ENCODE measurements at regions not wholly inside any gene's neighbourhood (a gene's known extent, or its start where the extent isn't known, plus 50 kb on each side); places are given as distances from the start of the nearest gene placed in this dataset.
"Not testable (repeated sequence)": the region's sequence is repeated elsewhere in the genome, so short reads cannot be mapped to it uniquely, and the experiment has no call there.

DNA sequence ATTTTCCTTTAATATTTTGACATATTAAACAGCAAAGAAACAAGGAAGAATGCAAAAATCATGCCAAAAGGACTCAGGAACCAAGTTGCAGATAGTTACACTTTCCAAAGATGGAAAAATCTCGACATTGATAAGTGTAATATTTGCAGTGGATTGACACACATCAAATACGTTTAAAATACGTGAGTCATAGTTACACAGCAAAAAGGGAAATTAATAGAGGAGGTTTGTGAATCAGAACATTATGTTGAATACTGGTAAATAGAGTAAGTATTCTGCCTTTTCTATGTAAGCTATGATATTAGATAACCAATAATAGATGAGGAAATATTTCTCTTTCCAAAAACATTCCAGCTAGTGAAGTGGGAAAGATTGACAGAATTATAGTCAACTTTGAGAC lies 1761.3 kb upstream of the IGFBP7 start:
- Histone ChIP-seq H3K4me1 (no peaks in the 10 kb centered on the region), H3K27ac (no peak overlapping the region), H3K36me3 (no peaks in the 10 kb centered on the region), H3K9me3 (no peaks in the 10 kb centered on the region), H3K27me3 (no peaks in the 10 kb centered on the region), H3K4me3 (no peak overlapping the region)
- in situ Hi-C loops (cut with MboI; ENCODE audit: low pct_ligation_motif_present in 1 of 4, low pct_unique_long_range_greater_than_20kb in 1 of 4, low sequenced_read_pairs in 3 of 4) = no loop called here
- intact Hi-C loops (cut with DNase I; ENCODE audit: low total_unique reads) = no loop called here
- DNase-seq = no peak
- no peak for TF ChIP-seq EP300 (IDR thresholded peaks at IDR 0.05; ENCODE audit: low read depth)
- TF ChIP-seq POLR2AphosphoS5 (IDR thresholded peaks at IDR 0.05) = no peak
- no peak for TF ChIP-seq POLR2A (IDR thresholded peaks at IDR 0.05)
- TF ChIP-seq, protein P1, sequence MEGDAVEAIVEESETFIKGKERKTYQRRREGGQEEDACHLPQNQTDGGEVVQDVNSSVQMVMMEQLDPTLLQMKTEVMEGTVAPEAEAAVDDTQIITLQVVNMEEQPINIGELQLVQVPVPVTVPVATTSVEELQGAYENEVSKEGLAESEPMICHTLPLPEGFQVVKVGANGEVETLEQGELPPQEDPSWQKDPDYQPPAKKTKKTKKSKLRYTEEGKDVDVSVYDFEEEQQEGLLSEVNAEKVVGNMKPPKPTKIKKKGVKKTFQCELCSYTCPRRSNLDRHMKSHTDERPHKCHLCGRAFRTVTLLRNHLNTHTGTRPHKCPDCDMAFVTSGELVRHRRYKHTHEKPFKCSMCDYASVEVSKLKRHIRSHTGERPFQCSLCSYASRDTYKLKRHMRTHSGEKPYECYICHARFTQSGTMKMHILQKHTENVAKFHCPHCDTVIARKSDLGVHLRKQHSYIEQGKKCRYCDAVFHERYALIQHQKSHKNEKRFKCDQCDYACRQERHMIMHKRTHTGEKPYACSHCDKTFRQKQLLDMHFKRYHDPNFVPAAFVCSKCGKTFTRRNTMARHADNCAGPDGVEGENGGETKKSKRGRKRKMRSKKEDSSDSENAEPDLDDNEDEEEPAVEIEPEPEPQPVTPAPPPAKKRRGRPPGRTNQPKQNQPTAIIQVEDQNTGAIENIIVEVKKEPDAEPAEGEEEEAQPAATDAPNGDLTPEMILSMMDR (IDR thresholded peaks at IDR 0.05) = no peak
- WGBS, 2 donors (ENCODE audit: low coverage in 1 of 2) = 75 to 78% methylated on average over 3 of the region's 3 CpGs

DNA sequence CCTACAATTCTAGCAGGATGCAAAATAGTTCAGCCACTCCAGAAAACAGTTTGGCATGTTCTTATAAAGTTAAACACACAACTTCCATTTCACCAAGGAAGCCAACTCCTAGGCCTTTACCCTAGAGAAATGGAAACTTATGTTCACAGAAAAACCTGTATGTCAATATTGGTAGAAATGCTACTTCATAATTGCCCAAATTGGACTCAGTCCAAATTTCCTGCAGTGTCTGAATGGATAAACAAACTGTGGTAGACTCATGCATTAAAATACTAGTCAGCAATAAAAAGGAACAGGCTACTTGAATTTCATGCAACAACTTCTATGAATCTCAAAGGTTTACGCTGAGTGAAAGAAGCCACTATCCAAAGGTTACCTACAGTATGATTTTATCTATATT lies 1738.8 kb upstream of the IGFBP7 start:
- no peak for DNase-seq
- Histone ChIP-seq H3K4me1 (no peaks in the 10 kb centered on the region), H3K36me3 (no peaks in the 10 kb centered on the region), H3K9me3 (no peaks in the 10 kb centered on the region), H3K27me3 (no peaks in the 10 kb centered on the region), H3K27ac (no peak overlapping the region), H3K4me3 (no peak overlapping the region)
- in situ Hi-C loops (cut with MboI; ENCODE audit: low pct_ligation_motif_present in 1 of 4, low pct_unique_long_range_greater_than_20kb in 1 of 4, low sequenced_read_pairs in 3 of 4) = loop anchor here in 3 of 4 donors (25.0 kb wide), 1 partner anchor 88 kb away; no protein-coding TSS in a partner anchor
- TF ChIP-seq, protein P1 (IDR thresholded peaks at IDR 0.05) = no peak
- TF ChIP-seq EP300 (IDR thresholded peaks at IDR 0.05; ENCODE audit: low read depth) (no peak), POLR2A (IDR thresholded peaks at IDR 0.05) (no peak), POLR2AphosphoS5 (IDR thresholded peaks at IDR 0.05) (no peak)
- intact Hi-C loops (cut with DNase I; ENCODE audit: low total_unique reads) = no loop called here
- 78 to 90% methylated on average over 1 of the region's 1 CpG for WGBS, 2 donors (ENCODE audit: low coverage in 1 of 2)

DNA sequence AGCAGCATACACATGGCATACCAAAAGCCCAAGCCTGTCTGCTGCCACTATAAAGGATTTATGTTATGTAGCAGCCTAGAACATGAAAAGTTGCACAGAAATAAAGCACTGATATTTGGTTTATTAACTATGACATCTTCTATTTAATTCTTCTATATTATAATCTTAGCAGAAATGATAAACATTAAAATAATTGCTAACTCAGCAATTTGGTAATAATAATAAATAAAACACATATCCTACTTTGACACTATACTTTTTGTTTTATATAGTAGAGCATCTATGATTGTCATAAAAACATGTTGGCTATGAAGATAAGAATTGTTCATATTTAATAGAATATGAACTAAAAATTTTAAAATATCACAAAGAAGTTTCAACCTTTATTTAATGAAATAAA lies 1733.3 kb upstream of the IGFBP7 start:
- no peak for TF ChIP-seq POLR2AphosphoS5 (IDR thresholded peaks at IDR 0.05)
- TF ChIP-seq, protein P1 (IDR thresholded peaks at IDR 0.05) = no peak
- TF ChIP-seq POLR2A (IDR thresholded peaks at IDR 0.05) = no peak
- TF ChIP-seq EP300 (IDR thresholded peaks at IDR 0.05; ENCODE audit: low read depth) = no peak
- no peaks in the 10 kb centered on the region for H3K27me3 ChIP-seq
- in situ Hi-C loops (cut with MboI; ENCODE audit: low pct_ligation_motif_present in 1 of 4, low pct_unique_long_range_greater_than_20kb in 1 of 4, low sequenced_read_pairs in 3 of 4) = loop anchor here in 3 of 4 donors (25.0 kb wide), 1 partner anchor 94 kb away; no protein-coding TSS in a partner anchor
- H3K9me3 ChIP-seq = no peaks in the 10 kb centered on the region
- intact Hi-C loops (cut with DNase I; ENCODE audit: low total_unique reads) = no loop called here
- no peak for DNase-seq
- no peak overlapping the region for H3K4me3 ChIP-seq
- H3K36me3 ChIP-seq = no peaks in the 10 kb centered on the region
- no peak overlapping the region for H3K27ac ChIP-seq
- no peaks in the 10 kb centered on the region for H3K4me1 ChIP-seq

GRCh38 chr4:58833126-58833525 lies 1722.9 kb upstream of the IGFBP7 start:
- Histone ChIP-seq H3K27me3 (no peaks in the 10 kb centered on the region), H3K4me1 (no peaks in the 10 kb centered on the region), H3K4me3 (no peak overlapping the region), H3K27ac (no peak overlapping the region), H3K36me3 (no peaks in the 10 kb centered on the region), H3K9me3 (no peaks in the 10 kb centered on the region)
- in situ Hi-C loops (cut with MboI; ENCODE audit: low pct_ligation_motif_present in 1 of 4, low pct_unique_long_range_greater_than_20kb in 1 of 4, low sequenced_read_pairs in 3 of 4) = loop anchor here in 3 of 4 donors (25.0 kb wide), 1 partner anchor 104 kb away; no protein-coding TSS in a partner anchor
- intact Hi-C loops (cut with DNase I; ENCODE audit: low total_unique reads) = no loop called here
- 40 to 41% methylated on average over 1 of the region's 1 CpG for WGBS, 2 donors (ENCODE audit: low coverage in 1 of 2)
- no peak for TF ChIP-seq EP300 (IDR thresholded peaks at IDR 0.05; ENCODE audit: low read depth)
- TF ChIP-seq POLR2A (IDR thresholded peaks at IDR 0.05) = no peak
- no peak for DNase-seq

GRCh38 chr4:58825278-58825677 lies 1715.1 kb upstream of the IGFBP7 start:
- H3K9me3 ChIP-seq = no peaks in the 10 kb centered on the region
- no peak overlapping the region for H3K4me3 ChIP-seq
- in situ Hi-C loops (cut with MboI; ENCODE audit: low pct_ligation_motif_present in 1 of 4, low pct_unique_long_range_greater_than_20kb in 1 of 4, low sequenced_read_pairs in 3 of 4) (loop anchor here in 3 of 4 donors (25.0 kb wide), 1 partner anchor 112 kb away; no protein-coding TSS in a partner anchor), intact Hi-C loops (cut with DNase I; ENCODE audit: low total_unique reads) (no loop called here)
- TF ChIP-seq POLR2AphosphoS5 (IDR thresholded peaks at IDR 0.05) (no peak), EP300 (IDR thresholded peaks at IDR 0.05; ENCODE audit: low read depth) (no peak), POLR2A (IDR thresholded peaks at IDR 0.05) (no peak)
- TF ChIP-seq, protein P1 (IDR thresholded peaks at IDR 0.05) = no peak
- no peaks in the 10 kb centered on the region for H3K36me3 ChIP-seq
- WGBS, 2 donors (ENCODE audit: low coverage in 1 of 2) = 84 to 89% methylated on average over 5 of the region's 5 CpGs
- no peaks in the 10 kb centered on the region for H3K27me3 ChIP-seq
- no peak for DNase-seq
- no peaks in the 10 kb centered on the region for H3K4me1 ChIP-seq
- no peak overlapping the region for H3K27ac ChIP-seq

DNA sequence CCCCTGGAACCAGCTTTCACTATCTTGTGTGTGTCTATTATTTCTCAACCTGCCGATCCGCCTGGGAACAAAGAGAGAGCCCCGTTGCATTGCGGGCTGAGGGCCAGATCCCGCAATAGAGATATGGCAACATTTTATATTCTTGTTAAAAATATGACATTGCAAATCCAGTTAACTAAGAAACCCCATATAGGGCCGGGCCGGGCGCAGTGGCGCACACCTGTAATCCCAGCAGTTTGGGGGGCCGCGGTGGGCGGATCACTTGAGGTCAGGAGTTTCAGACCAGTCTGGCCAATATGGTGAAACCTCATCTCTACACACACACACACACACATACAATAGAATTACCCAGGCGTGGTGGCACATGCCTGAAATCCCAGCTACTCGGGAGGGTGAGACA lies 1708.4 kb upstream of the IGFBP7 start:
- H3K4me3 ChIP-seq; H3K9me3 ChIP-seq; H3K36me3 ChIP-seq; H3K27ac ChIP-seq; intact Hi-C loops (cut with DNase I; ENCODE audit: low total_unique reads); H3K4me1 ChIP-seq; in situ Hi-C loops (cut with MboI; ENCODE audit: low pct_ligation_motif_present in 1 of 4, low pct_unique_long_range_greater_than_20kb in 1 of 4, low sequenced_read_pairs in 3 of 4); DNase-seq; H3K27me3 ChIP-seq: not testable (repeated sequence)
- 90% methylated on average over 14 of the region's 14 CpGs; no CpG with 5 or more reads in 1 of the 2 donors for WGBS, 2 donors (ENCODE audit: low coverage in 1 of 2)

All from transverse colon (tissue), 4 donors.